ENCODE measurements at regions not wholly inside any gene's neighbourhood (a gene's known extent, or its start where the extent isn't known, plus 50 kb on each side); places are given as distances from the start of the nearest gene placed in this dataset.

- no peaks in the 10 kb centered on the region for H3K9me3 ChIP-seq (replicated peaks; ENCODE audit: low read length)
- H3K4me1 ChIP-seq (ENCODE audit: control insufficient read depth, insufficient read depth, low read length) = no peaks in the 10 kb centered on the region
- H3K4me3 ChIP-seq (ENCODE audit: low read length) = no peak overlapping the region
- no peak overlapping the region for H3K9ac ChIP-seq (ENCODE audit: low read depth, low read length)
- H3K36me3 ChIP-seq (ENCODE audit: insufficient read depth, low read length) = no peaks in the 10 kb centered on the region
- H3K4me2 ChIP-seq (ENCODE audit: low read length) = no peak overlapping the region
- H3K27me3 ChIP-seq (ENCODE audit: control insufficient read depth, insufficient read depth, low read length) = no peaks in the 10 kb centered on the region
Measured at GRCh38 chr3:24734019-24734418, 239.4 kb upstream of the THRB start.

GRCh38 chr3:24736701-24737100 is 242.1 kb upstream of the THRB start:
- Histone ChIP-seq H3K27me3 (ENCODE audit: control insufficient read depth, insufficient read depth, low read length) (no peaks in the 10 kb centered on the region), H3K4me3 (ENCODE audit: low read length) (no peak overlapping the region), H3K4me2 (ENCODE audit: low read length) (no peak overlapping the region), H3K36me3 (ENCODE audit: insufficient read depth, low read length) (no peaks in the 10 kb centered on the region), H3K9ac (ENCODE audit: low read depth, low read length) (no peak overlapping the region), H3K9me3 (replicated peaks; ENCODE audit: low read length) (no peaks in the 10 kb centered on the region), H3K4me1 (ENCODE audit: control insufficient read depth, insufficient read depth, low read length) (no peaks in the 10 kb centered on the region)

GRCh38 chr3:24740326-24740725 is 245.7 kb upstream of the THRB start:
- no peaks in the 10 kb centered on the region for H3K36me3 ChIP-seq (ENCODE audit: insufficient read depth, low read length)
- no peaks in the 10 kb centered on the region for H3K27me3 ChIP-seq (ENCODE audit: control insufficient read depth, insufficient read depth, low read length)
- no peaks in the 10 kb centered on the region for H3K4me1 ChIP-seq (ENCODE audit: control insufficient read depth, insufficient read depth, low read length)
- H3K4me3 ChIP-seq (ENCODE audit: low read length) = no peak overlapping the region
- H3K4me2 ChIP-seq (ENCODE audit: low read length) = no peak overlapping the region
- H3K9ac ChIP-seq (ENCODE audit: low read depth, low read length) = no peak overlapping the region
- no peaks in the 10 kb centered on the region for H3K9me3 ChIP-seq (replicated peaks; ENCODE audit: low read length)

GRCh38 chr3:24741506-24741905 is 246.9 kb upstream of the THRB start:
- no peaks in the 10 kb centered on the region for H3K27me3 ChIP-seq (ENCODE audit: control insufficient read depth, insufficient read depth, low read length)
- no peak overlapping the region for H3K9ac ChIP-seq (ENCODE audit: low read depth, low read length)
- H3K36me3 ChIP-seq (ENCODE audit: insufficient read depth, low read length) = no peaks in the 10 kb centered on the region
- no peak overlapping the region for H3K4me3 ChIP-seq (ENCODE audit: low read length)
- no peaks in the 10 kb centered on the region for H3K4me1 ChIP-seq (ENCODE audit: control insufficient read depth, insufficient read depth, low read length)
- no peak overlapping the region for H3K4me2 ChIP-seq (ENCODE audit: low read length)
- H3K9me3 ChIP-seq (replicated peaks; ENCODE audit: low read length) = no peaks in the 10 kb centered on the region

GRCh38 chr3:24748520-24748919 is 253.9 kb upstream of the THRB start:
- H3K4me3 ChIP-seq (ENCODE audit: low read length) = no peak overlapping the region
- no peaks in the 10 kb centered on the region for H3K9me3 ChIP-seq (replicated peaks; ENCODE audit: low read length)
- H3K27me3 ChIP-seq (ENCODE audit: control insufficient read depth, insufficient read depth, low read length) = peaks cover 4% of the 10 kb centered on the region

GRCh38 chr3:24751020-24751419 is 256.4 kb upstream of the THRB start:
- no peaks in the 10 kb centered on the region for H3K9me3 ChIP-seq (replicated peaks; ENCODE audit: low read length)
- H3K27me3 ChIP-seq (ENCODE audit: control insufficient read depth, insufficient read depth, low read length) = peaks cover 4% of the 10 kb centered on the region
- H3K36me3 ChIP-seq (ENCODE audit: insufficient read depth, low read length) = no peaks in the 10 kb centered on the region
- no peak overlapping the region for H3K4me3 ChIP-seq (ENCODE audit: low read length)
- H3K9ac ChIP-seq (ENCODE audit: low read depth, low read length) = no peak overlapping the region
- H3K4me1 ChIP-seq (ENCODE audit: control insufficient read depth, insufficient read depth, low read length) = no peaks in the 10 kb centered on the region
- no peak overlapping the region for H3K4me2 ChIP-seq (ENCODE audit: low read length)

More at GRCh38 chr3:24748520-24748919, 253.9 kb upstream of the THRB start:
- Histone ChIP-seq H3K4me1 (ENCODE audit: control insufficient read depth, insufficient read depth, low read length) (no peaks in the 10 kb centered on the region), H3K36me3 (ENCODE audit: insufficient read depth, low read length) (no peaks in the 10 kb centered on the region), H3K4me2 (ENCODE audit: low read length) (no peak overlapping the region), H3K9ac (ENCODE audit: low read depth, low read length) (no peak overlapping the region)

GRCh38 chr3:24756101-24756888 is 261.6 kb upstream of the THRB start:
- Histone ChIP-seq H3K4me3 (ENCODE audit: low read length) (no peak overlapping the region), H3K36me3 (ENCODE audit: insufficient read depth, low read length) (no peaks in the 10 kb centered on the region), H3K4me1 (ENCODE audit: control insufficient read depth, insufficient read depth, low read length) (no peaks in the 10 kb centered on the region), H3K9me3 (replicated peaks; ENCODE audit: low read length) (no peaks in the 10 kb centered on the region), H3K27me3 (ENCODE audit: control insufficient read depth, insufficient read depth, low read length) (no peaks in the 10 kb centered on the region), H3K4me2 (ENCODE audit: low read length) (no peak overlapping the region), H3K9ac (ENCODE audit: low read depth, low read length) (no peak overlapping the region)

GRCh38 chr3:24763393-24763792 is 268.7 kb upstream of the THRB start:
- Histone ChIP-seq H3K27me3 (ENCODE audit: control insufficient read depth, insufficient read depth, low read length) (no peaks in the 10 kb centered on the region), H3K9ac (ENCODE audit: low read depth, low read length) (no peak overlapping the region), H3K4me3 (ENCODE audit: low read length) (no peak overlapping the region), H3K9me3 (replicated peaks; ENCODE audit: low read length) (no peaks in the 10 kb centered on the region), H3K4me2 (ENCODE audit: low read length) (no peak overlapping the region), H3K4me1 (ENCODE audit: control insufficient read depth, insufficient read depth, low read length) (no peaks in the 10 kb centered on the region), H3K36me3 (ENCODE audit: insufficient read depth, low read length) (no peaks in the 10 kb centered on the region)

- Histone ChIP-seq H3K9me3 (replicated peaks; ENCODE audit: low read length) (no peaks in the 10 kb centered on the region), H3K4me1 (ENCODE audit: control insufficient read depth, insufficient read depth, low read length) (no peaks in the 10 kb centered on the region), H3K27me3 (ENCODE audit: control insufficient read depth, insufficient read depth, low read length) (no peaks in the 10 kb centered on the region), H3K4me2 (ENCODE audit: low read length) (no peak overlapping the region), H3K4me3 (ENCODE audit: low read length) (no peak overlapping the region), H3K36me3 (ENCODE audit: insufficient read depth, low read length) (no peaks in the 10 kb centered on the region), H3K9ac (ENCODE audit: low read depth, low read length) (no peak overlapping the region)
Measured at GRCh38 chr3:24764236-24764915, 269.7 kb upstream of the THRB start.

GRCh38 chr3:24765399-24765798 is 270.7 kb upstream of the THRB start:
- Histone ChIP-seq H3K4me3 (ENCODE audit: low read length) (no peak overlapping the region), H3K9ac (ENCODE audit: low read depth, low read length) (no peak overlapping the region), H3K4me2 (ENCODE audit: low read length) (no peak overlapping the region), H3K27me3 (ENCODE audit: control insufficient read depth, insufficient read depth, low read length) (peaks cover 8% of the 10 kb centered on the region), H3K9me3 (replicated peaks; ENCODE audit: low read length) (no peaks in the 10 kb centered on the region), H3K36me3 (ENCODE audit: insufficient read depth, low read length) (no peaks in the 10 kb centered on the region), H3K4me1 (ENCODE audit: control insufficient read depth, insufficient read depth, low read length) (no peaks in the 10 kb centered on the region)

GRCh38 chr3:24769918-24770317 is 275.3 kb upstream of the THRB start:
- Histone ChIP-seq H3K4me1 (ENCODE audit: control insufficient read depth, insufficient read depth, low read length) (no peaks in the 10 kb centered on the region), H3K4me2 (ENCODE audit: low read length) (no peak overlapping the region), H3K36me3 (ENCODE audit: insufficient read depth, low read length) (no peaks in the 10 kb centered on the region), H3K27me3 (ENCODE audit: control insufficient read depth, insufficient read depth, low read length) (peaks cover 17% of the 10 kb centered on the region), H3K9me3 (replicated peaks; ENCODE audit: low read length) (no peaks in the 10 kb centered on the region), H3K4me3 (ENCODE audit: low read length) (no peak overlapping the region), H3K9ac (ENCODE audit: low read depth, low read length) (no peak overlapping the region)

GRCh38 chr3:24773798-24774197 is 279.1 kb upstream of the THRB start:
- Histone ChIP-seq H3K4me1 (ENCODE audit: control insufficient read depth, insufficient read depth, low read length) (no peaks in the 10 kb centered on the region), H3K9me3 (replicated peaks; ENCODE audit: low read length) (no peaks in the 10 kb centered on the region), H3K4me3 (ENCODE audit: low read length) (no peak overlapping the region), H3K27me3 (ENCODE audit: control insufficient read depth, insufficient read depth, low read length) (peaks cover 17% of the 10 kb centered on the region), H3K36me3 (ENCODE audit: insufficient read depth, low read length) (no peaks in the 10 kb centered on the region), H3K9ac (ENCODE audit: low read depth, low read length) (no peak overlapping the region), H3K4me2 (ENCODE audit: low read length) (no peak overlapping the region)
